ENCODE measurements at regions not wholly inside any gene's neighbourhood (a gene's known extent, or its start where the extent isn't known, plus 50 kb on each side); places are given as distances from the start of the nearest gene placed in this dataset.

GRCh38 chr9:764986-765385, 76.5 kb upstream of the DMRT1 start:
- TF ChIP-seq SMC3 (IDR thresholded peaks at IDR 0.05) (no peak), CTCF (IDR thresholded peaks at IDR 0.05) (no peak), MAX (IDR thresholded peaks at IDR 0.05) (no peak), POLR2A (IDR thresholded peaks at IDR 0.05; ENCODE audit: low read length) (no peak), MAZ (IDR thresholded peaks at IDR 0.05; ENCODE audit: borderline replicate concordance, low read depth, low read length) (no peak), NFE2L2 (conservative IDR thresholded peaks at IDR 0.05; ENCODE audit: low read length) (no peak), FOSL2 (IDR thresholded peaks at IDR 0.05) (no peak), FOSL2 (CRISPR knock-in tag; IDR thresholded peaks at IDR 0.05) (no peak), ELK1 (IDR thresholded peaks at IDR 0.05; ENCODE audit: low read depth, low read length) (no peak), TP53 (CRISPR knock-in tag; IDR thresholded peaks at IDR 0.05) (no peak), E2F6 (IDR thresholded peaks at IDR 0.05; ENCODE audit: borderline replicate concordance, low read depth) (no peak), RAD21 (conservative IDR thresholded peaks at IDR 0.05 in 1 of 2, IDR thresholded peaks at IDR 0.05 in 1 of 2) (no peak), USF2 (IDR thresholded peaks at IDR 0.05) (no peak), EP300 (IDR thresholded peaks at IDR 0.05) (no peak)

Data from A549 (cell line).